Calu3 (cell line): ENCODE measurements at regions not wholly inside any gene's neighbourhood (a gene's known extent, or its start where the extent isn't known, plus 50 kb on each side); places are given as distances from the start of the nearest gene placed in this dataset.

Experiments used
- BruUV-seq: library from RNA; stranded (reverse); fragments of 400-500 nt; replicated peaks from 2 replicates; lab custom pipeline; 2021; lab: Mats Ljungman, UMichigan
- CTCF ChIA-PET: fragments of 300-600 bp; sonication (Branson Sonifier 250); formaldehyde crosslinking; loops from one replicate; lab custom pipeline; 2022; ENCODE audit warnings: antibody characterized with exemption; lab: Charles Lee
- DNase-seq: peaks from one replicate; pipeline ENCODE4 v3.0.0; 2022
- H3K27ac Mint-ChIP-seq: one replicate; pipeline ENCODE4 v1.8.0; 2022; ENCODE audit warnings: mixed read lengths; ENCODE audit not compliant: unreplicated experiment
- H3K27me3 Mint-ChIP-seq: one replicate; pipeline ENCODE4 v1.8.0; 2022; ENCODE audit warnings: mixed read lengths; ENCODE audit not compliant: unreplicated experiment
- H3K36me3 Mint-ChIP-seq: one replicate; pipeline ENCODE4 v1.8.0; 2022; ENCODE audit warnings: mild to moderate bottlenecking, moderate library complexity, mixed read lengths; ENCODE audit not compliant: insufficient read depth, unreplicated experiment
- H3K4me1 Mint-ChIP-seq: one replicate; pipeline ENCODE4 v1.8.0; 2022; ENCODE audit warnings: mild to moderate bottlenecking, low read depth, mixed read lengths; ENCODE audit not compliant: unreplicated experiment
- H3K4me3 Mint-ChIP-seq: one replicate; pipeline ENCODE4 v1.8.0; 2022; ENCODE audit warnings: mild to moderate bottlenecking, low read depth, moderate library complexity, mixed read lengths; ENCODE audit not compliant: unreplicated experiment
- H3K9me3 Mint-ChIP-seq: one replicate; pipeline ENCODE4 v1.8.0; 2022; ENCODE audit warnings: low read depth, mixed read lengths; ENCODE audit not compliant: unreplicated experiment
- CTCF ChIP-seq: fragments of 200-600 bp; IDR thresholded peaks from one replicate; pipeline ENCODE4 v1.8.0; 2022; ENCODE audit warnings: antibody characterized with exemption; ENCODE audit not compliant: unreplicated experiment
- intact Hi-C: fragments of 100-400 bp; cut with micrococcal nuclease; formaldehyde crosslinking; loops from one replicate; pipeline ENCODE4 v1.10.0; 2022; ENCODE audit not compliant: unreplicated experiment

GRCh38 chr20:24771542-24772061 lies 177.5 kb upstream of the CST7 start:
- no peak overlapping the region for H3K4me3 Mint-ChIP-seq
- no peak for DNase-seq
- H3K27ac Mint-ChIP-seq: no peak overlapping the region
- peaks cover 41% of the 10 kb centered on the region for H3K27me3 Mint-ChIP-seq
- no peaks in the 10 kb centered on the region for H3K4me1 Mint-ChIP-seq
- H3K36me3 Mint-ChIP-seq: no peaks in the 10 kb centered on the region
- H3K9me3 Mint-ChIP-seq: no peaks in the 10 kb centered on the region
- no TSS peak for BruUV-seq
- intact Hi-C loops: no loop called here
- TF ChIP-seq CTCF: no peak
- CTCF ChIA-PET: no interaction called here

DNA sequence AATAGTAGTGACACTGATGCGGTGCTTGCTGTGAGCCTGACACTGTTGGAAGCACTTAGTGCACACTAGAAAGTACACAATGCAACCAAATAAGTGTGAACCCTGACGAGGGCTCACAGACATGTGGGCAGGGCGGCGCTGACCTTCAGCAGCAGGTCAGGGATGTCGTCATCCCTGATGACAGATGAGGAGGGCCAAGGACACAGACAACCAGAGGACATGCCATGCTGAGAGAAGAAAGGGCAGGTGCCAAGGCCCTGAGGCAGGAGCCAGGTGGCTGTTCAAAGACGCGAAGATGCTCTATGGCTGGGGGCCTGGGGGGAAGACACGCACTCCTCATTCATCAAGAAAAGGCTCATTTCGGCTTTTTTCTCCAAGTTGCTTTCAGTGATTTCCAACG lies 176.4 kb upstream of the CST7 start:
- intact Hi-C loops: no loop called here
- TF ChIP-seq CTCF: no peak
- BruUV-seq: no TSS peak
- Mint-ChIP-seq H3K4me3 (no peak overlapping the region), H3K4me1 (no peaks in the 10 kb centered on the region), H3K9me3 (no peaks in the 10 kb centered on the region), H3K27me3 (peaks cover 45% of the 10 kb centered on the region), H3K27ac (no peak overlapping the region), H3K36me3 (no peaks in the 10 kb centered on the region)
- CTCF ChIA-PET: no interaction called here
- DNase-seq: no peak

GRCh38 chr20:24773168-24773567 lies 175.9 kb upstream of the CST7 start:
- H3K4me1 Mint-ChIP-seq: no peaks in the 10 kb centered on the region
- no peaks in the 10 kb centered on the region for H3K36me3 Mint-ChIP-seq
- no peak for TF ChIP-seq CTCF
- intact Hi-C loops: no loop called here
- DNase-seq: no peak
- H3K4me3 Mint-ChIP-seq: no peak overlapping the region
- BruUV-seq: no TSS peak
- CTCF ChIA-PET: no interaction called here
- H3K9me3 Mint-ChIP-seq: no peaks in the 10 kb centered on the region
- no peak overlapping the region for H3K27ac Mint-ChIP-seq
- H3K27me3 Mint-ChIP-seq: peaks cover 45% of the 10 kb centered on the region

GRCh38 chr20:24773751-24774201 lies 175.3 kb upstream of the CST7 start:
- no peak overlapping the region for H3K27ac Mint-ChIP-seq
- no TSS peak for BruUV-seq
- peaks cover 45% of the 10 kb centered on the region for H3K27me3 Mint-ChIP-seq
- CTCF ChIA-PET: no interaction called here
- H3K4me3 Mint-ChIP-seq: no peak overlapping the region
- H3K9me3 Mint-ChIP-seq: no peaks in the 10 kb centered on the region
- H3K4me1 Mint-ChIP-seq: no peaks in the 10 kb centered on the region
- no peak for DNase-seq
- intact Hi-C loops: no loop called here
- no peak for TF ChIP-seq CTCF
- H3K36me3 Mint-ChIP-seq: no peaks in the 10 kb centered on the region
